GM12892 (cell line): ENCODE measurements at regions not wholly inside any gene's neighbourhood (a gene's known extent, or its start where the extent isn't known, plus 50 kb on each side); places are given as distances from the start of the nearest gene placed in this dataset.

Source experiments
- POLR2A ChIP-seq: IDR thresholded peaks from 2 replicates; pipeline ENCODE4 v1.6.1; 2011; ENCODE audit warnings: low read depth, low read length, control low read depth
- POLR2AphosphoS5 ChIP-seq: IDR thresholded peaks from 2 replicates; pipeline ENCODE4 v1.6.1; 2011; ENCODE audit warnings: low read depth, low read length, control low read depth

- no peak for TF ChIP-seq POLR2AphosphoS5
- no peak for TF ChIP-seq POLR2A
Observed at GRCh38 chr5:136521696-136522095, 156.4 kb upstream of the TRPC7 start.
